H1 (cell line): ENCODE measurements at regions not wholly inside any gene's neighbourhood (a gene's known extent, or its start where the extent isn't known, plus 50 kb on each side); places are given as distances from the start of the nearest gene placed in this dataset.

Experiments
- TCF12 ChIP-seq: IDR thresholded peaks from 2 replicates; pipeline ENCODE4 v1.6.1; 2011; ENCODE audit warnings: low read depth, mild to moderate bottlenecking, low read length

DNA sequence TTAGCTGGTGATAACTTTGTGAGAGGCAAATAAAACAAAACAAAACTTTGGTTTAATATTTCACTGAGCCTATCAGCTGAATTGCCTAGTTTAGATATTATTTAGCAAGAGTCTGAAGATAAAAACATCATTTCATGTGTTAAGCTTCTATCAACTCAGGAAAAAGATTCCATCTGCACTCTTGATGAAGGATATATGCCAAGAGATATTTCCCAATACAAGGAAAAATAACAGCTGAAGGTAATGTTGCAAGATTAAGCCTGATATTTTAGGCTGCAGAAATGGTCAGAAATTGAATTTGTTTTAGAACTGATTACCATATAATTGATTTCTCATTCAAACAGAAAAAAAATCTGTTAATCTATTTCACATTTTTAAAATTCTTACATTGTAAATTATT, 77.2 kb upstream of the SLITRK3 start (continued):
- TF ChIP-seq TCF12, result no peak
